WTC11 (cell line): ENCODE measurements at regions not wholly inside any gene's neighbourhood (a gene's known extent, or its start where the extent isn't known, plus 50 kb on each side); places are given as distances from the start of the nearest gene placed in this dataset.

Source experiments
- ATAC-seq: fragments of 200-7000 bp; cut with Tn5 transposase; 2 replicates; pipeline ENCODE4 v1.10.0; 2021; ENCODE audit warnings: mild to moderate bottlenecking, moderate library complexity
- CTCF ChIA-PET: fragments of 300-600 bp; sonication (Branson Sonifier 250); formaldehyde crosslinking; loops from one replicate; lab custom pipeline; 2021; ENCODE audit warnings: antibody characterized with exemption; lab: Charles Lee
- POLR2A ChIA-PET: fragments of 350-600 bp; sonication (Branson Sonifier 250); formaldehyde crosslinking; loops from one replicate; lab custom pipeline; 2021; ENCODE audit warnings: antibody characterized with exemption; lab: Charles Lee
- DNase-seq: peaks from one replicate; pipeline ENCODE4 v3.0.0; 2021; ENCODE audit warnings: low spot score
- H3K27ac Mint-ChIP-seq: 2 replicates; pipeline ENCODE4 v1.8.0; 2021; ENCODE audit warnings: mixed read lengths
- H3K27me3 Mint-ChIP-seq: 2 replicates; pipeline ENCODE4 v1.8.0; 2021; ENCODE audit warnings: low read depth, mild to moderate bottlenecking, moderate library complexity, mixed read lengths
- H3K36me3 Mint-ChIP-seq: 2 replicates; pipeline ENCODE4 v1.8.0; 2021; ENCODE audit warnings: mixed read lengths
- H3K4me1 Mint-ChIP-seq: 2 replicates; pipeline ENCODE4 v1.8.0; 2022; ENCODE audit warnings: mixed read lengths
- H3K4me3 Mint-ChIP-seq: 2 replicates; pipeline ENCODE4 v1.8.0; 2021; ENCODE audit warnings: mild to moderate bottlenecking, moderate library complexity, mixed read lengths
- H3K9me3 Mint-ChIP-seq: 2 replicates; pipeline ENCODE4 v1.8.0; 2021; ENCODE audit warnings: mixed read lengths
- AFF4 ChIP-seq: sonication (generic); formaldehyde crosslinking; IDR thresholded peaks from 2 replicates; pipeline ENCODE4 v1.8.1; 2023; ENCODE audit warnings: mild to moderate bottlenecking, missing genetic modification reagents, borderline replicate concordance
- AR ChIP-seq: fragments of 250-450 bp; sonication (Bioruptor Pico); IDR thresholded peaks from 2 replicates; pipeline ENCODE4 v1.9.0; 2021; ENCODE audit warnings: mild to moderate bottlenecking
- ATF6 ChIP-seq: sonication (generic); formaldehyde crosslinking; IDR thresholded peaks from 2 replicates; pipeline ENCODE4 v1.8.1; 2023; ENCODE audit warnings: mild to moderate bottlenecking, missing genetic modification reagents
- E2F5 ChIP-seq: sonication (generic); formaldehyde crosslinking; IDR thresholded peaks from 2 replicates; pipeline ENCODE4 v1.8.1; 2022; ENCODE audit warnings: mild to moderate bottlenecking, moderate library complexity, missing genetic modification reagents
- EMX1 ChIP-seq: fragments of 250-450 bp; sonication (Bioruptor Pico); IDR thresholded peaks from 2 replicates; pipeline ENCODE4 v1.8.0; 2021; ENCODE audit warnings: mild to moderate bottlenecking
- ETV6 ChIP-seq: sonication (generic); formaldehyde crosslinking; IDR thresholded peaks from 2 replicates; pipeline ENCODE4 v1.8.1; 2022; ENCODE audit warnings: mild to moderate bottlenecking, missing genetic modification reagents
- JUN ChIP-seq: sonication (generic); formaldehyde crosslinking; IDR thresholded peaks from 2 replicates; pipeline ENCODE4 v1.8.0; 2023; ENCODE audit warnings: mild to moderate bottlenecking, missing genetic modification reagents
- KAT7 ChIP-seq: sonication (generic); formaldehyde crosslinking; IDR thresholded peaks from 2 replicates; pipeline ENCODE4 v1.8.1; 2023; ENCODE audit warnings: missing genetic modification reagents, mild to moderate bottlenecking, borderline replicate concordance
- MAX ChIP-seq: sonication (generic); formaldehyde crosslinking; IDR thresholded peaks from 2 replicates; pipeline ENCODE4 v1.8.0; 2022; ENCODE audit warnings: mild to moderate bottlenecking, missing genetic modification reagents
- MXD4 ChIP-seq: fragments of 250-450 bp; sonication (Bioruptor Pico); IDR thresholded peaks from 2 replicates; pipeline ENCODE4 v1.8.0; 2021; ENCODE audit warnings: mild to moderate bottlenecking, moderate library complexity, borderline replicate concordance
- NFATC4 ChIP-seq: fragments of 250-450 bp; sonication (Bioruptor Pico); IDR thresholded peaks from 2 replicates; pipeline ENCODE4 v1.9.0; 2021; ENCODE audit warnings: mild to moderate bottlenecking
- NFE2L1 ChIP-seq: sonication (generic); formaldehyde crosslinking; IDR thresholded peaks from 2 replicates; pipeline ENCODE4 v1.8.1; 2023; ENCODE audit warnings: missing genetic modification reagents
- NR3C1 ChIP-seq: sonication (generic); formaldehyde crosslinking; conservative IDR thresholded peaks from 2 replicates; pipeline ENCODE4 v1.8.1; 2023; ENCODE audit warnings: low read depth, mild to moderate bottlenecking, missing genetic modification reagents
- ZMAT4 ChIP-seq: fragments of 250-450 bp; sonication (Bioruptor Pico); IDR thresholded peaks from 2 replicates; pipeline ENCODE4 v1.9.0; 2021; ENCODE audit warnings: mild to moderate bottlenecking
- ZNF423 ChIP-seq: fragments of 250-450 bp; sonication (Bioruptor Pico); IDR thresholded peaks from 2 replicates; pipeline ENCODE4 v2.1.2; 2022; ENCODE audit warnings: mild to moderate bottlenecking, moderate library complexity

GRCh38 chr1:94668528-94668927 is 127.0 kb upstream of the F3 start (continued):
- TF ChIP-seq AFF4 (CRISPR knock-in tag): no peak
- TF ChIP-seq ETV6 (CRISPR knock-in tag): no peak
- TF ChIP-seq, all 79 proteins: peak for 0

- TF ChIP-seq E2F5 (CRISPR knock-in tag): no peak
- TF ChIP-seq NFATC4 (CRISPR knock-in tag): no peak
- no peak for TF ChIP-seq JUN (CRISPR knock-in tag)
- TF ChIP-seq MXD4 (CRISPR knock-in tag): no peak
- TF ChIP-seq KAT7: no peak
- no peak for TF ChIP-seq NR3C1 (CRISPR knock-in tag)
- TF ChIP-seq MAX (CRISPR knock-in tag): no peak
Measured at GRCh38 chr1:94667818-94668217, 126.3 kb upstream of the F3 start.

GRCh38 chr1:94666797-94667196 is 125.2 kb upstream of the F3 start:
- CTCF ChIA-PET: interaction anchor here (3.0 kb wide), 1 partner anchor 26 kb away, joined by 11 read pairs; no protein-coding TSS in a partner anchor
- POLR2A ChIA-PET: no interaction called here
- peaks cover 64% of the 10 kb centered on the region for H3K4me1 Mint-ChIP-seq

More at GRCh38 chr1:94667818-94668217, 126.3 kb upstream of the F3 start:
- peaks cover 54% of the 10 kb centered on the region for H3K4me1 Mint-ChIP-seq
- ChIA-PET POLR2A (no interaction called here), CTCF (interaction anchor here (1.2 to 3.0 kb wide), 2 partner anchors 25 to 134 kb away, joined by 4 to 11 read pairs; no protein-coding TSS in a partner anchor)
- DNase-seq (no peak), ATAC-seq (no peak)
- H3K27me3 Mint-ChIP-seq: no peaks in the 10 kb centered on the region; the same call in none of the 2 replicates
- peak overlapping the region; percentile 68 for H3K27ac Mint-ChIP-seq
- no peak overlapping the region for H3K4me3 Mint-ChIP-seq
- H3K9me3 Mint-ChIP-seq: peaks cover 18% of the 10 kb centered on the region
- peaks cover 16% of the 10 kb centered on the region for H3K36me3 Mint-ChIP-seq

More at GRCh38 chr1:94666797-94667196, 125.2 kb upstream of the F3 start:
- no peak for DNase-seq
- no peak for TF ChIP-seq AR
- TF ChIP-seq ZNF423 (CRISPR knock-in tag): no peak
- TF ChIP-seq EMX1 (CRISPR knock-in tag): no peak
- TF ChIP-seq E2F5 (CRISPR knock-in tag): no peak
- no peak for TF ChIP-seq NFE2L1 (CRISPR knock-in tag)
- peak; percentile 41; the same call in 1 of the 2 replicates for TF ChIP-seq ZMAT4 (CRISPR knock-in tag)
- TF ChIP-seq ATF6 (CRISPR knock-in tag): no peak
- Mint-ChIP-seq H3K27me3 (no peaks in the 10 kb centered on the region; the same call in none of the 2 replicates), H3K9me3 (peaks cover 16% of the 10 kb centered on the region), H3K27ac (peak overlapping the region; percentile 13; the same call in 1 of the 2 replicates), H3K4me3 (peak overlapping the region; percentile 10), H3K36me3 (peaks cover 16% of the 10 kb centered on the region)
- ATAC-seq: peak; percentile 65
